H1 (cell line): ENCODE measurements at regions not wholly inside any gene's neighbourhood (a gene's known extent, or its start where the extent isn't known, plus 50 kb on each side); places are given as distances from the start of the nearest gene placed in this dataset.
A peak's percentile ranks its signal among the peaks of the same experiment; 100 is the strongest.

Experiments used
- CTCF ChIA-PET: fragments of 300-600 bp; sonication (Branson Sonifier 250); formaldehyde crosslinking; loops from one replicate; lab custom pipeline; 2021; ENCODE audit not compliant: partially characterized antibody; lab: Charles Lee
- POLR2A ChIA-PET: fragments of 300-600 bp; sonication (Branson Sonifier 250); formaldehyde crosslinking; loops from one replicate; lab custom pipeline; 2021; ENCODE audit warnings: inconsistent platforms; ENCODE audit not compliant: partially characterized antibody; lab: Charles Lee
- DNase-seq, 2 experiments: peaks; one replicate each; pipeline versions ENCODE4 v3.0.0 to v3.0.0-alpha.2; 2010 to 2022; ENCODE audit warnings: low spot score in 2 of 2, low read depth in 1 of 2, mixed read lengths in 1 of 2
- FAIRE-seq: peaks from 2 replicates; lab custom pipeline; 2011; peaks lifted over from hg19 to GRCh38; lab: Jason Lieb, UNC
- H2AFZ ChIP-seq: 2 replicates; pipeline ENCODE4 v1.8.1; 2012; ENCODE audit warnings: low read length, inconsistent platforms
- H2AK5ac ChIP-seq: 2 replicates; pipeline ENCODE4 v1.6.1; 2013; ENCODE audit warnings: low read depth, low read length
- H2BK120ac ChIP-seq: replicated peaks from 2 replicates; pipeline ENCODE3; 2013; ENCODE audit warnings: low read depth, low read length, inconsistent platforms
- H2BK12ac ChIP-seq: 2 replicates; pipeline ENCODE4 v1.6.1; 2013; ENCODE audit warnings: low read depth, low read length
- H2BK15ac ChIP-seq: 2 replicates; pipeline ENCODE4 v1.6.1; 2013; ENCODE audit warnings: low read length
- H2BK20ac ChIP-seq: 2 replicates; pipeline ENCODE4 v1.6.1; 2013; ENCODE audit warnings: low read length
- H2BK5ac ChIP-seq: 2 replicates; pipeline ENCODE4 v1.6.1; 2013; ENCODE audit warnings: low read depth, low read length
- H3K14ac ChIP-seq: 2 replicates; pipeline ENCODE4 v1.6.1; 2013; ENCODE audit warnings: inconsistent platforms; ENCODE audit not compliant: insufficient read length
- H3K18ac ChIP-seq: 2 replicates; pipeline ENCODE4 v1.6.1; 2013; ENCODE audit warnings: low read length; ENCODE audit errors: extremely low read depth
- H3K23ac ChIP-seq: 2 replicates; pipeline ENCODE4 v1.6.1; 2013; ENCODE audit warnings: inconsistent platforms; ENCODE audit not compliant: insufficient read length
- H3K23me2 ChIP-seq: 2 replicates; pipeline ENCODE4 v1.6.1; 2013; ENCODE audit warnings: low read depth, low read length
- H3K27ac ChIP-seq: 2 replicates; pipeline ENCODE4 v1.6.1; 2011; ENCODE audit warnings: low read depth, low read length, inconsistent platforms
- H3K27me3 ChIP-seq, 4 experiments: replicated peaks in 1 of 4; 1 replicate in 1 of 4; 2 replicates in 3 of 4; pipeline versions ENCODE4 v1.6.1 to v1.8.1; 2011 to 2013; ENCODE audit warnings: low read length in 3 of 4, mild to moderate bottlenecking in 3 of 4, inconsistent platforms in 2 of 4, mixed read lengths in 2 of 4, moderate library complexity in 1 of 4; ENCODE audit not compliant: control insufficient read depth in 3 of 4, insufficient read depth in 3 of 4; ENCODE audit errors: extremely low read depth in 1 of 4
- H3K36me3 ChIP-seq, 4 experiments: 2 replicates each; pipeline versions ENCODE4 v1.6.1 to v1.8.1; 2011 to 2013; ENCODE audit warnings: mild to moderate bottlenecking in 4 of 4, low read length in 3 of 4, moderate library complexity in 2 of 4, control low read depth in 1 of 4, inconsistent platforms in 1 of 4; ENCODE audit not compliant: insufficient read depth in 4 of 4, control insufficient read depth in 2 of 4
- H3K4ac ChIP-seq: replicated peaks from 2 replicates; pipeline ENCODE3; 2013; ENCODE audit warnings: low read length, low read depth, mixed read lengths, inconsistent platforms; ENCODE audit not compliant: insufficient read length
- H3K4me1 ChIP-seq, 4 experiments: replicated peaks in 1 of 4; 1 replicate in 1 of 4; 2 replicates in 3 of 4; pipeline versions ENCODE4 v1.6.1 to v1.8.1; 2011 to 2013; ENCODE audit warnings: low read length in 3 of 4, inconsistent platforms in 2 of 4, mixed read lengths in 1 of 4; ENCODE audit not compliant: insufficient read depth in 4 of 4, control insufficient read depth in 3 of 4
- H3K4me2 ChIP-seq, 2 experiments: 2 replicates each; pipeline versions ENCODE4 v1.6.1 to v1.8.1; 2011 to 2013; ENCODE audit warnings: low read depth in 2 of 2, low read length in 2 of 2, control low read depth in 1 of 2, inconsistent platforms in 1 of 2, mild to moderate bottlenecking in 1 of 2; ENCODE audit not compliant: insufficient read depth in 1 of 2
- H3K4me3 ChIP-seq, 4 experiments: fragments of 200-600, 300-600 bp in 1 of 4; sonication (generic), shearing (Covaris generic), sonication (Bioruptor Twin) in 1 of 4; 2 replicates each; pipeline versions ENCODE4 v1.5.1 to v1.8.1; 2011 to 2016; ENCODE audit warnings: low read length in 4 of 4, low read depth in 3 of 4, control low read depth in 2 of 4, inconsistent platforms in 2 of 4, mild to moderate bottlenecking in 2 of 4, mixed read lengths in 1 of 4, moderate library complexity in 1 of 4; ENCODE audit not compliant: insufficient read depth in 2 of 4; ENCODE audit errors: extremely low read depth in 1 of 4
- H3K56ac ChIP-seq: replicated peaks from 2 replicates; pipeline ENCODE3; 2013; ENCODE audit warnings: low read depth, mild to moderate bottlenecking, mixed read lengths, low read length, inconsistent platforms; ENCODE audit not compliant: insufficient read length
- H3K79me1 ChIP-seq: 2 replicates; pipeline ENCODE4 v1.6.1; 2013; ENCODE audit warnings: low read depth, low read length, control low read depth
- H3K79me2 ChIP-seq, 2 experiments: 2 replicates each; pipeline versions ENCODE4 v1.6.1 to v1.8.1; 2012 to 2013; ENCODE audit warnings: low read length in 2 of 2, mild to moderate bottlenecking in 2 of 2, inconsistent platforms in 1 of 2; ENCODE audit not compliant: insufficient read depth in 2 of 2, control insufficient read depth in 1 of 2
- H3K9ac ChIP-seq, 4 experiments: replicated peaks in 1 of 4; 1 replicate in 1 of 4; 2 replicates in 3 of 4; pipeline versions ENCODE4 v1.6.1 to v1.8.1; 2011 to 2013; ENCODE audit warnings: low read depth in 3 of 4, low read length in 3 of 4, control low read depth in 2 of 4, mild to moderate bottlenecking in 2 of 4, moderate library complexity in 2 of 4, inconsistent platforms in 1 of 4; ENCODE audit errors: extremely low read depth in 1 of 4
- H3K9me3 ChIP-seq, 2 experiments: 2 replicates each; pipeline versions ENCODE4 v1.6.1 to v1.8.1; 2012 to 2013; ENCODE audit warnings: mild to moderate bottlenecking in 2 of 2, moderate library complexity in 2 of 2, control low read depth in 1 of 2, inconsistent platforms in 1 of 2, low read depth in 1 of 2, low read length in 1 of 2, mixed read lengths in 1 of 2; ENCODE audit not compliant: insufficient read depth in 2 of 2
- H4K20me1 ChIP-seq, 2 experiments: replicated peaks in 1 of 2; 2 replicates each; pipeline versions ENCODE3 to v1.8.1; 2011 to 2013; ENCODE audit warnings: inconsistent platforms in 2 of 2, low read length in 2 of 2, mild to moderate bottlenecking in 1 of 2; ENCODE audit not compliant: insufficient read depth in 2 of 2, control insufficient read depth in 1 of 2
- H4K5ac ChIP-seq: 2 replicates; pipeline ENCODE4 v1.6.1; 2013; ENCODE audit warnings: low read length, low read depth, mixed read lengths, inconsistent platforms; ENCODE audit not compliant: insufficient read length
- H4K8ac ChIP-seq: 2 replicates; pipeline ENCODE4 v1.8.0; 2013; ENCODE audit warnings: mild to moderate bottlenecking, moderate library complexity, low read length, inconsistent platforms; ENCODE audit not compliant: insufficient read depth; ENCODE audit errors: extremely low read depth
- H4K91ac ChIP-seq: replicated peaks from 2 replicates; pipeline ENCODE3; 2013; ENCODE audit warnings: low read length, mixed read lengths, inconsistent platforms; ENCODE audit not compliant: insufficient read length
- BCL11A ChIP-seq, 2 experiments: IDR thresholded peaks; one replicate each; pipeline ENCODE4 v1.6.1; 2011; ENCODE audit warnings: low read depth in 2 of 2, low read length in 2 of 2, mild to moderate bottlenecking in 2 of 2
- CTBP2 ChIP-seq: IDR thresholded peaks from 2 replicates; pipeline ENCODE4 v1.7.0; 2011; ENCODE audit warnings: borderline replicate concordance, mild to moderate bottlenecking, moderate library complexity, mixed read lengths, low read length; ENCODE audit not compliant: insufficient read depth, insufficient read length
- EGR1 ChIP-seq: IDR thresholded peaks from 2 replicates; pipeline ENCODE4 v1.6.1; 2011; ENCODE audit warnings: low read depth, low read length, borderline replicate concordance
- KDM4A ChIP-seq: IDR thresholded peaks from one replicate; pipeline ENCODE4 v1.7.1; 2012; ENCODE audit warnings: low read depth, mild to moderate bottlenecking, moderate library complexity, low read length, inconsistent platforms; ENCODE audit not compliant: severe bottlenecking
- PHF8 ChIP-seq: fragments of 200-600 bp; sonication (generic); conservative IDR thresholded peaks from 2 replicates; pipeline ENCODE4 v1.7.1; 2012; ENCODE audit warnings: low read depth, mild to moderate bottlenecking, inconsistent platforms, low read length, moderate library complexity
- WGBS, 2 experiments: shearing (Covaris generic) in 1 of 2; methylation state at CpG; one replicate each; pipeline versions ENCODE4 v1.1.6 to v1.1.7; 2013 to 2015; ENCODE audit warnings: low lambda C conversion rate in 2 of 2, mixed read lengths in 2 of 2, inconsistent platforms in 1 of 2, low coverage in 1 of 2, missing lambda C conversion rate in 1 of 2; ENCODE audit not compliant: insufficient replicate concordance in 2 of 2, insufficient coverage in 1 of 2, insufficient read length in 1 of 2; ENCODE audit errors: extremely low coverage in 1 of 2, missing lambda C conversion rate in 1 of 2; 5-methylcytosine and 5-hydroxymethylcytosine counted together

DNA sequence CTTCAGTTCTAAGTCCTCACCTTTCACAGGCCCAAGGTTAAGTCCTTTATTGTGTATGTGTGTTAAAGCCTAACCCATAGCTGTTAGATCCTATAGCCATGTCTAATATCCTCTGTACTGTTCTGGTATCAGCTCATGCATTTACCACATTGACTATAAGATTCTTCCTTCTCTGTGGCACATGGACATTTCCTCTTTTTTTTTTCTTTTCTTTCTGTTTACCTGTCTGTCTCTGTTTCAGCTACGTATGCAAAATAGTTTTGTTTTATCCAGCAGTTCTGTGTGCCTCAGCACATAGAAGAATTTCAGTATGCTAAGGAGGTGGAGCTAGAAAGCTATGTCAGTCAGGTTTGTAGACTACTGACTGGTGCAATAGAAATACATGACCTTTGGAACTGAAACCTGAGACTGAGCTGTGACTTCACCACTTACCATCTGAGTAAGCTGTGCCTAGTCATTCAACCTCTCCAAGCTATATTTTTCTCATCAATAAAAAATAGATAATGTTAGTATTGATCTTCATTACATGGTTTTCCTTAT lies 155.6 kb upstream of the VLDLR start:
- no peak overlapping the region for H2BK5ac ChIP-seq
- peaks cover 0 to 3% (median 0%) of the 10 kb centered on the region in 4 experiments; a peak in 1 of 7 replicates for H3K4me1 ChIP-seq
- H3K23me2 ChIP-seq, result no peaks in the 10 kb centered on the region
- H3K79me2 ChIP-seq, result no peaks in the 10 kb centered on the region
- H3K4me3 ChIP-seq, result no peak overlapping the region
- no peaks in the 10 kb centered on the region for H3K27me3 ChIP-seq
- peak; percentile 39 for FAIRE-seq
- H2AFZ ChIP-seq, result no peak overlapping the region
- H4K8ac ChIP-seq, result no peak overlapping the region
- no peaks in the 10 kb centered on the region for H3K79me1 ChIP-seq
- no peak overlapping the region for H3K18ac ChIP-seq
- no peak overlapping the region for H3K27ac ChIP-seq
- H3K9ac ChIP-seq, result no peak overlapping the region
- H2BK15ac ChIP-seq, result no peak overlapping the region
- H3K9me3 ChIP-seq, result peaks cover 5 to 6% of the 10 kb centered on the region in 2 experiments; a peak in 3 of 4 replicates
- H2BK120ac ChIP-seq, result no peak overlapping the region
- no peaks in the 10 kb centered on the region for H4K20me1 ChIP-seq
- no peak for DNase-seq
- no peak overlapping the region for H3K23ac ChIP-seq
- H4K91ac ChIP-seq, result no peak overlapping the region
- no peak overlapping the region for H2BK12ac ChIP-seq
- H2BK20ac ChIP-seq, result no peak overlapping the region
- no peak overlapping the region for H3K14ac ChIP-seq
- H2AK5ac ChIP-seq, result no peak overlapping the region
- no peaks in the 10 kb centered on the region; a peak in 1 of 8 replicates for H3K36me3 ChIP-seq
- POLR2A ChIA-PET, result no interaction called here
- TF ChIP-seq KDM4A (no peak), EGR1 (no peak), PHF8 (no peak), CTBP2 (no peak), BCL11A (IDR thresholded peaks at IDR 0.05; ENCODE audit: low read depth in 2 of 2, low read length in 2 of 2) (no peak)
- no peak overlapping the region for H3K56ac ChIP-seq
- 82% methylated on average over 1 of the region's 1 CpG; no CpG with 5 or more reads in 1 of the 2 experiments for WGBS, 2 experiments
- no peak overlapping the region for H4K5ac ChIP-seq
- no peak overlapping the region for H3K4ac ChIP-seq
- no peak overlapping the region for H3K4me2 ChIP-seq
- CTCF ChIA-PET, result interaction anchor here (0.9 to 1.0 kb wide), 2 partner anchors 18 to 237 kb away, joined by 3 read pairs; no protein-coding TSS in a partner anchor
